HL-60 (cell line): ENCODE measurements at regions not wholly inside any gene's neighbourhood (a gene's known extent, or its start where the extent isn't known, plus 50 kb on each side); places are given as distances from the start of the nearest gene placed in this dataset.

ENCODE experiments used
- DNase-seq, 2 experiments: peaks; one replicate each; pipeline ENCODE4 v3.0.0-alpha.2; 2010 to 2020; ENCODE audit warnings: low read depth in 1 of 2, low spot score in 1 of 2
- H3K27ac ChIP-seq: fragments of 250-450 bp; sonication (Bioruptor Pico); replicated peaks from 2 replicates; pipeline ENCODE4 v1.5.1; 2020; ENCODE audit warnings: mild to moderate bottlenecking, moderate library complexity
- H3K27me3 ChIP-seq: fragments of 250-450 bp; sonication (Bioruptor Pico); 2 replicates; pipeline ENCODE4 v1.5.1; 2021; ENCODE audit warnings: mild to moderate bottlenecking, moderate library complexity; ENCODE audit not compliant: insufficient read depth, poor library complexity, severe bottlenecking
- H3K4me3 ChIP-seq: replicated peaks from 2 replicates; pipeline ENCODE4 v1.5.1; 2011; ENCODE audit warnings: mild to moderate bottlenecking, control low read depth, low read length; ENCODE audit not compliant: insufficient read depth
- CTCF ChIP-seq: IDR thresholded peaks from one replicate; pipeline ENCODE4 v1.5.1; 2011; ENCODE audit warnings: low read length, control low read depth, inconsistent platforms; ENCODE audit not compliant: insufficient read depth
- GABPA ChIP-seq: IDR thresholded peaks from 2 replicates; pipeline ENCODE4 v1.6.1; 2012; ENCODE audit warnings: low read depth
- POLR2AphosphoS5 ChIP-seq: IDR thresholded peaks from 2 replicates; pipeline ENCODE4 v1.6.1; 2012; ENCODE audit warnings: low read depth
- REST ChIP-seq: IDR thresholded peaks from 2 replicates; pipeline ENCODE4 v1.6.1; 2012; ENCODE audit warnings: low read depth; ENCODE audit not compliant: insufficient replicate concordance
- SPI1 ChIP-seq: IDR thresholded peaks from 2 replicates; pipeline ENCODE4 v1.6.1; 2012; ENCODE audit warnings: low read depth, mild to moderate bottlenecking, borderline replicate concordance

GRCh38 chr1:5244631-5245285 is 590.3 kb downstream of the AJAP1 start:
- no peak overlapping the region for H3K27ac ChIP-seq

GRCh38 chr1:5242850-5243249 is 588.4 kb downstream of the AJAP1 start:
- Histone ChIP-seq H3K27ac (no peak overlapping the region), H3K27me3 (no peaks in the 10 kb centered on the region), H3K4me3 (no peak overlapping the region)
- TF ChIP-seq REST (no peak), GABPA (no peak), SPI1 (no peak), POLR2AphosphoS5 (no peak), CTCF (no peak)
- no peak for DNase-seq

More at GRCh38 chr1:5244631-5245285, 590.3 kb downstream of the AJAP1 start:
- no peak for TF ChIP-seq SPI1
- TF ChIP-seq POLR2AphosphoS5: no peak
- no peak for TF ChIP-seq REST
- no peak for TF ChIP-seq GABPA
- no peak for TF ChIP-seq CTCF
- Histone ChIP-seq H3K4me3 (no peak overlapping the region), H3K27me3 (no peaks in the 10 kb centered on the region)
- no peak for DNase-seq

- Histone ChIP-seq H3K27ac (no peak overlapping the region), H3K27me3 (no peaks in the 10 kb centered on the region), H3K4me3 (no peak overlapping the region)
- no peak for DNase-seq
- TF ChIP-seq CTCF (no peak), GABPA (no peak), SPI1 (no peak), POLR2AphosphoS5 (no peak), REST (no peak)
Observed at GRCh38 chr1:5239911-5240310, 585.5 kb downstream of the AJAP1 start.
